Gastrocnemius medialis (tissue), 4 donors: ENCODE measurements at regions not wholly inside any gene's neighbourhood (a gene's known extent, or its start where the extent isn't known, plus 50 kb on each side); places are given as distances from the start of the nearest gene placed in this dataset.

ENCODE experiments used
- ATAC-seq, 2 donors: fragments of 150-250 bp; one replicate each; pipeline ENCODE4 v1.9.1; 2016
- DNase-seq, 2 donors: peaks; one replicate each; pipeline ENCODE4 v3.0.0-alpha.2; 2019
- H3K27ac ChIP-seq, 4 donors: fragments of 200-600 bp; sonication (generic); 1 replicate in 1 of 4; 2 replicates in 3 of 4; pipeline ENCODE4 v1.5.1; 2016 to 2018; ENCODE audit warnings: mild to moderate bottlenecking in 2 of 4, moderate library complexity in 1 of 4
- H3K27me3 ChIP-seq, 3 donors: fragments of 200-600 bp; sonication (generic) in 2 of 3; 1 replicate in 1 of 3; 2 replicates in 2 of 3; pipeline versions ENCODE4 v1.5.1 to v1.6.0; 2016 to 2019; ENCODE audit warnings: mild to moderate bottlenecking in 1 of 3, moderate library complexity in 1 of 3
- H3K36me3 ChIP-seq, 2 donors: fragments of 200-600 bp; sonication (generic) in 1 of 2; one replicate each; pipeline ENCODE4 v1.5.1; 2017 to 2018
- H3K4me1 ChIP-seq, 2 donors: fragments of 200-600 bp; sonication (generic) in 1 of 2; one replicate each; pipeline ENCODE4 v1.5.1; 2016 to 2017; ENCODE audit warnings: mild to moderate bottlenecking in 2 of 2
- H3K4me3 ChIP-seq, 4 donors: fragments of 200-600 bp; sonication (generic) in 3 of 4; 1 replicate in 1 of 4; 2 replicates in 3 of 4; pipeline ENCODE4 v1.5.1; 2016 to 2019; ENCODE audit warnings: mild to moderate bottlenecking in 2 of 4
- H3K9me3 ChIP-seq, 3 donors: fragments of 200-600 bp; sonication (generic) in 2 of 3; 1 replicate in 1 of 3; 2 replicates in 2 of 3; pipeline ENCODE4 v1.5.1; 2016 to 2019
- POLR2A ChIP-seq, 2 donors: fragments of 450-650 bp; IDR thresholded peaks; one replicate each; pipeline ENCODE4 v1.6.1; 2017; ENCODE audit warnings: antibody characterized with exemption in 2 of 2, mild to moderate bottlenecking in 2 of 2, moderate library complexity in 2 of 2
- in situ Hi-C, 4 donors: fragments of 200-750 bp; cut with MboI; loops; one replicate each; pipeline versions ENCODE4 v1.15.0 to v1.8.0; 2017; ENCODE audit warnings: low sequenced_read_pairs in 4 of 4
- intact Hi-C: fragments of 100-400 bp; cut with DNase I; formaldehyde crosslinking; loops from one replicate; pipeline ENCODE4 v1.15.1; 2023; ENCODE audit warnings: low total_unique reads
- TF ChIP-seq, protein P1 (sequence below), 5 experiments: fragments of 450-650 bp in 3 of 5; fragments of 200-600 bp in 2 of 5; sonication (generic) in 2 of 5; IDR thresholded peaks in 4 of 5; conservative IDR thresholded peaks in 1 of 5; 1 replicate in 4 of 5; 2 replicates in 1 of 5; pipeline ENCODE4 v1.5.1; 2016 to 2019; ENCODE audit warnings: antibody characterized with exemption in 5 of 5, mild to moderate bottlenecking in 3 of 5, moderate library complexity in 3 of 5

DNA sequence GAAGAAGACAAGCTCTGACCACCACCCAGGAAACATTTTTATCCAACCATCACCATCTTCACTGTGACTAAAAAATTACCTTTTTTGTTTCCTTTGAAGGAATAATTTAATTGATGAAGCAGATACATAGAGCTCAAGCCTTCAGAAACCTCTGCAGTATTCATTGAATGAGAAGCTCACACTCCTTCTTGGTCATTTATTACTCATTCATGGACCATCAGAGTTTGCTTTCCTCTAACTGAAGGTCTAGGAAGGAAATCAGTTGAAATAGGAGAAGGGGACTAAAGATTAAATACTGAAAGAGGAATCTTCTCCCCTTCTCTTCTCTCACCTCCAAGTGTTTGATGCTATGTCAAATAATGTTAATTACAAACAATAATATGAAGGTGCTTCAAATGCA is 290.6 kb upstream of the KLF3 start:
- intact Hi-C loops = no loop called here
- Histone ChIP-seq H3K9me3 (no peaks in the 10 kb centered on the region), H3K27me3 (no peaks in the 10 kb centered on the region), H3K36me3 (no peaks in the 10 kb centered on the region), H3K4me1 (no peaks in the 10 kb centered on the region), H3K4me3 (no peak overlapping the region), H3K27ac (no peak overlapping the region)
- TF ChIP-seq POLR2A (IDR thresholded peaks at IDR 0.05) = no peak
- TF ChIP-seq, protein P1, sequence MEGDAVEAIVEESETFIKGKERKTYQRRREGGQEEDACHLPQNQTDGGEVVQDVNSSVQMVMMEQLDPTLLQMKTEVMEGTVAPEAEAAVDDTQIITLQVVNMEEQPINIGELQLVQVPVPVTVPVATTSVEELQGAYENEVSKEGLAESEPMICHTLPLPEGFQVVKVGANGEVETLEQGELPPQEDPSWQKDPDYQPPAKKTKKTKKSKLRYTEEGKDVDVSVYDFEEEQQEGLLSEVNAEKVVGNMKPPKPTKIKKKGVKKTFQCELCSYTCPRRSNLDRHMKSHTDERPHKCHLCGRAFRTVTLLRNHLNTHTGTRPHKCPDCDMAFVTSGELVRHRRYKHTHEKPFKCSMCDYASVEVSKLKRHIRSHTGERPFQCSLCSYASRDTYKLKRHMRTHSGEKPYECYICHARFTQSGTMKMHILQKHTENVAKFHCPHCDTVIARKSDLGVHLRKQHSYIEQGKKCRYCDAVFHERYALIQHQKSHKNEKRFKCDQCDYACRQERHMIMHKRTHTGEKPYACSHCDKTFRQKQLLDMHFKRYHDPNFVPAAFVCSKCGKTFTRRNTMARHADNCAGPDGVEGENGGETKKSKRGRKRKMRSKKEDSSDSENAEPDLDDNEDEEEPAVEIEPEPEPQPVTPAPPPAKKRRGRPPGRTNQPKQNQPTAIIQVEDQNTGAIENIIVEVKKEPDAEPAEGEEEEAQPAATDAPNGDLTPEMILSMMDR (IDR thresholded peaks at IDR 0.05 in 4 of 5, conservative IDR thresholded peaks at IDR 0.05 in 1 of 5) = no peak
- DNase-seq = no peak
- in situ Hi-C loops = no loop called here
- ATAC-seq = no peak

DNA sequence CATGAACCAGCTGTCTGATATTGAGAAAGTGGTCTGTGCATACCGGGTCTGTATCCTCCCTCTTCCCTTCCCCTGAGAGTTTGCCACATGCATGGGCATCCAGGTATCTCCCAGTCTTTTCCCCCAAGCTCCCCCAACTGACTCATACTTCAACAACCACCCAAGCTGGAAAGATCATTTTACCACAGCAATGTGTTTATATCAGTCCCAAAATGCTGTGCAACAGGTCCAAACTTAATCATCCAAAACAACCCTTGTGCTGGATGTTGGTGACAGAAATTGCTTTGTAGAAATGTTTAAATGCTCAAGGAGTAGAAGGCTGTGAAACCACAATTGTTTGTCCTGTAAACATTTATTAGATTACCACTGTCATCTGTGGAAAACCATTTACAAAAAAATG is 286.8 kb upstream of the KLF3 start:
- Histone ChIP-seq H3K4me1 (no peaks in the 10 kb centered on the region), H3K36me3 (no peaks in the 10 kb centered on the region), H3K27me3 (no peaks in the 10 kb centered on the region), H3K4me3 (no peak overlapping the region), H3K9me3 (no peaks in the 10 kb centered on the region), H3K27ac (no peak overlapping the region)
- intact Hi-C loops (no loop called here), in situ Hi-C loops (no loop called here)
- no peak for DNase-seq
- ATAC-seq = no peak
- TF ChIP-seq POLR2A (IDR thresholded peaks at IDR 0.05) = no peak
- TF ChIP-seq, protein P1 (IDR thresholded peaks at IDR 0.05 in 4 of 5, conservative IDR thresholded peaks at IDR 0.05 in 1 of 5) = no peak

DNA sequence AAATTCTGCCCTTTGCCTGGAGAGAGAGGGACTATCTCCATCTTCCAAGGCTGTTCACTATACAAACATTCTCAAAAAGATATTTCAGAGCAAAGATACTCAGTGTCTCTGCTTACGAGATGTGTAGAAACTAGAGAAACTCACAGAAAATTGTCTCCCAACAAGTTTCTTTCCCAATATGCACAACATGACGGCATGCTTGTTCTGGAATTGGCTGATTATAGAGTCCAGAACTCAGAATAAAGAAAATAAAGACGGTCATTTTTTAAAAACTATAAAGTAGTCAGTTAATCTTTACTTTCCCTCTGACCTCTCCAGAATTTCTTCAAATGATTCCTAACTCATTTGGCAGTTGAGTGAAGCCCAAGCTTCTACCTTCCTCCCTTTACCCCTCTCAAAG is 285.5 kb upstream of the KLF3 start:
- H3K9me3 ChIP-seq = no peaks in the 10 kb centered on the region
- TF ChIP-seq, protein P1 (IDR thresholded peaks at IDR 0.05 in 4 of 5, conservative IDR thresholded peaks at IDR 0.05 in 1 of 5) = no peak
- no peak for TF ChIP-seq POLR2A (IDR thresholded peaks at IDR 0.05)
- H3K4me1 ChIP-seq = no peaks in the 10 kb centered on the region
- in situ Hi-C loops = no loop called here
- intact Hi-C loops = no loop called here
- no peak overlapping the region for H3K4me3 ChIP-seq
- H3K27ac ChIP-seq = no peak overlapping the region
- DNase-seq = no peak
- H3K36me3 ChIP-seq = no peaks in the 10 kb centered on the region
- H3K27me3 ChIP-seq = no peaks in the 10 kb centered on the region
- ATAC-seq = no peak

DNA sequence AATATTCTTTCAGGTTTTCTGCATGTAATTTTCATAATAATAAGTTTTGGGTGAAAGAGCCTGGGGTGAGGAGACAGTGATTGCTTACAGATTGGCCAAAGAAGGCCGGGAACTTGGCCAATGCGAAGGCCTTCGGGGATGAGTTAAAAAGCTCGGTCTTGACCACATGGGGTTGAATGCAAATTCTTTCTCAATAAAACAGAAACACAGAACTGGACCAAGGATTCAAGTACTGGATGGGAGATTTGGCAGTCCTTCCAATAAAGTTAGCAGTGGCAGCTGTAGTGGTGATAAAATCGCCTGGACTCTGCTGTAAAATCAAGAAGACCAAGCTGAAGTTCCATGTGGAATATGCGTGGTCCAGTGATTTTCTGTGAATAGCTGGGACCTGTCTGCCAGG is 282.2 kb upstream of the KLF3 start:
- intact Hi-C loops = no loop called here
- in situ Hi-C loops = loop anchor here in 1 of 4 donors (10.0 kb wide), 1 partner anchor 57 kb away; no protein-coding TSS in a partner anchor
- H3K36me3 ChIP-seq = no peaks in the 10 kb centered on the region
- H3K27me3 ChIP-seq = no peaks in the 10 kb centered on the region
- peaks cover 1 to 4% of the 10 kb centered on the region in 2 donors for H3K4me1 ChIP-seq
- no peak overlapping the region for H3K4me3 ChIP-seq
- ATAC-seq = no peak
- DNase-seq = no peak
- H3K27ac ChIP-seq = no peak overlapping the region
- TF ChIP-seq, protein P1 (IDR thresholded peaks at IDR 0.05 in 4 of 5, conservative IDR thresholded peaks at IDR 0.05 in 1 of 5) = no peak
- no peak for TF ChIP-seq POLR2A (IDR thresholded peaks at IDR 0.05)
- no peaks in the 10 kb centered on the region for H3K9me3 ChIP-seq

- intact Hi-C loops = no loop called here
- H3K4me1 ChIP-seq = peaks cover 4 to 8% of the 10 kb centered on the region in 2 donors
- H3K4me3 ChIP-seq = no peak overlapping the region
- H3K27ac ChIP-seq = no peak overlapping the region
- H3K36me3 ChIP-seq = no peaks in the 10 kb centered on the region
- in situ Hi-C loops = loop anchor here in 1 of 4 donors (10.0 kb wide), 1 partner anchor 58 kb away; no protein-coding TSS in a partner anchor
- TF ChIP-seq POLR2A (IDR thresholded peaks at IDR 0.05) = no peak
- TF ChIP-seq, protein P1 (IDR thresholded peaks at IDR 0.05 in 4 of 5, conservative IDR thresholded peaks at IDR 0.05 in 1 of 5) = no peak
- no peak for DNase-seq
- H3K27me3 ChIP-seq = no peaks in the 10 kb centered on the region
- no peak for ATAC-seq
- no peaks in the 10 kb centered on the region for H3K9me3 ChIP-seq
Measured at GRCh38 chr4:38382520-38382919, 281.5 kb upstream of the KLF3 start.
